Liver (tissue), 8 donors: ENCODE measurements at regions not wholly inside any gene's neighbourhood (a gene's known extent, or its start where the extent isn't known, plus 50 kb on each side); places are given as distances from the start of the nearest gene placed in this dataset.

Experiments used
- DNase-seq: peaks from one replicate; pipeline ENCODE4 v3.0.0-alpha.2; 2017; ENCODE audit warnings: low spot score
- H3K27ac ChIP-seq, 2 donors: one replicate each; pipeline ENCODE4 v1.7.0; 2013; ENCODE audit warnings: inconsistent platforms in 2 of 2, low read length in 2 of 2, control low read depth in 1 of 2, low read depth in 1 of 2, mild to moderate bottlenecking in 1 of 2
- H3K27me3 ChIP-seq, 4 donors: one replicate each; pipeline versions ENCODE4 v1.6.1 to v1.7.0; 2013; ENCODE audit warnings: low read length in 3 of 4, inconsistent platforms in 1 of 4, mild to moderate bottlenecking in 1 of 4, moderate library complexity in 1 of 4; ENCODE audit not compliant: control insufficient read depth in 4 of 4, insufficient read depth in 4 of 4
- H3K36me3 ChIP-seq, 4 donors: one replicate each; pipeline versions ENCODE4 v1.6.1 to v1.7.0; 2013; ENCODE audit warnings: low read length in 3 of 4, mild to moderate bottlenecking in 3 of 4, low read depth in 1 of 4, moderate library complexity in 1 of 4; ENCODE audit not compliant: control insufficient read depth in 4 of 4, insufficient read depth in 3 of 4
- H3K4me1 ChIP-seq, 4 donors: one replicate each; pipeline versions ENCODE4 v1.6.1 to v1.7.0; 2013; ENCODE audit warnings: low read length in 3 of 4, mild to moderate bottlenecking in 3 of 4, moderate library complexity in 1 of 4; ENCODE audit not compliant: control insufficient read depth in 4 of 4, insufficient read depth in 4 of 4
- H3K4me3 ChIP-seq, 3 donors: one replicate each; pipeline versions ENCODE4 v1.6.1 to v1.7.0; 2013; ENCODE audit warnings: low read length in 3 of 3, control low read depth in 1 of 3, low read depth in 1 of 3, mild to moderate bottlenecking in 1 of 3
- H3K9ac ChIP-seq, 2 donors: one replicate each; pipeline ENCODE4 v1.7.0; 2013; ENCODE audit warnings: low read length in 2 of 2, mild to moderate bottlenecking in 2 of 2, moderate library complexity in 2 of 2, control low read depth in 1 of 2, low read depth in 1 of 2
- H3K9me3 ChIP-seq, 4 donors: one replicate each; pipeline versions ENCODE4 v1.6.1 to v1.7.0; 2013; ENCODE audit warnings: low read length in 3 of 4; ENCODE audit not compliant: control insufficient read depth in 4 of 4
- CTCF ChIP-seq: fragments of 150-350 bp; IDR thresholded peaks from 2 replicates; pipeline ENCODE4 v1.5.1; 2017; ENCODE audit warnings: improper control_type of control experiment, low read depth, low read length; ENCODE audit not compliant: missing input control
- FOXA1 ChIP-seq: IDR thresholded peaks from 2 replicates; pipeline ENCODE4 v1.6.1; 2016; ENCODE audit warnings: antibody characterized with exemption
- FOXA2 ChIP-seq: IDR thresholded peaks from 2 replicates; pipeline ENCODE4 v1.6.1; 2016; ENCODE audit warnings: antibody characterized with exemption
- GABPA ChIP-seq, 2 donors: IDR thresholded peaks in 1 of 2; conservative IDR thresholded peaks in 1 of 2; 2 replicates each; pipeline ENCODE4 v1.6.1; 2016; ENCODE audit warnings: antibody characterized with exemption in 2 of 2, mild to moderate bottlenecking in 1 of 2, moderate library complexity in 1 of 2
- HNF4A ChIP-seq, 2 donors: conservative IDR thresholded peaks; 2 replicates each; pipeline ENCODE4 v1.6.1; 2016; ENCODE audit warnings: antibody characterized with exemption in 2 of 2, mild to moderate bottlenecking in 2 of 2
- HNF4G ChIP-seq: IDR thresholded peaks from 2 replicates; pipeline ENCODE4 v1.6.1; 2016; ENCODE audit warnings: antibody characterized with exemption
- MAX ChIP-seq: IDR thresholded peaks from 2 replicates; pipeline ENCODE4 v1.6.1; 2016; ENCODE audit warnings: antibody characterized with exemption
- NR2F2 ChIP-seq: IDR thresholded peaks from 2 replicates; pipeline ENCODE4 v1.6.1; 2016; ENCODE audit warnings: antibody characterized with exemption
- RAD21 ChIP-seq, 2 donors: IDR thresholded peaks; 2 replicates each; pipeline ENCODE4 v1.6.1; 2016; ENCODE audit warnings: antibody characterized with exemption in 2 of 2, mild to moderate bottlenecking in 2 of 2
- REST ChIP-seq: IDR thresholded peaks from 2 replicates; pipeline ENCODE4 v1.6.1; 2016; ENCODE audit warnings: antibody characterized with exemption, mild to moderate bottlenecking
- SP1 ChIP-seq: IDR thresholded peaks from 2 replicates; pipeline ENCODE4 v1.6.1; 2018; ENCODE audit warnings: antibody characterized with exemption, mild to moderate bottlenecking
- TAF1 ChIP-seq: conservative IDR thresholded peaks from 2 replicates; pipeline ENCODE4 v1.6.1; 2016; ENCODE audit warnings: antibody characterized with exemption, mild to moderate bottlenecking
- YY1 ChIP-seq: IDR thresholded peaks from 2 replicates; pipeline ENCODE4 v1.6.1; 2016; ENCODE audit warnings: antibody characterized with exemption, mild to moderate bottlenecking
- WGBS: extraction: QIAGEN DNeasy Blood & Tissue Kit; methylation state at CpG from one replicate; pipeline ENCODE4 v1.1.7; 2013; 5-methylcytosine and 5-hydroxymethylcytosine counted together
- donor health status: healthy.
- donor health status: healthy.
- donor health status: healthy.
- donor health status: healthy.
- donor health status: healthy.

- 95% methylated on average over 2 of the region's 2 CpGs for WGBS
- no peak overlapping the region for H3K4me3 ChIP-seq
Observed at GRCh38 chr11:15453211-15453765, 338.6 kb downstream of the INSC start.

GRCh38 chr11:15468466-15468865, 353.7 kb downstream of the INSC start:
- Histone ChIP-seq H3K4me1 (no peaks in the 10 kb centered on the region), H3K36me3 (no peaks in the 10 kb centered on the region), H3K27ac (no peak overlapping the region), H3K4me3 (no peak overlapping the region), H3K9me3 (no peaks in the 10 kb centered on the region), H3K9ac (no peak overlapping the region), H3K27me3 (no peaks in the 10 kb centered on the region)
- 92% methylated on average over 4 of the region's 4 CpGs for WGBS
- no peak for TF ChIP-seq HNF4G
- TF ChIP-seq RAD21 (IDR thresholded peaks at IDR 0.05): no peak
- no peak for TF ChIP-seq SP1
- no peak for TF ChIP-seq YY1
- no peak for TF ChIP-seq GABPA (IDR thresholded peaks at IDR 0.05 in 1 of 2, conservative IDR thresholded peaks at IDR 0.05 in 1 of 2)
- no peak for DNase-seq

More at GRCh38 chr11:15453211-15453765, 338.6 kb downstream of the INSC start:
- Histone ChIP-seq H3K4me1 (peaks cover 0 to 22% (median 13%) of the 10 kb centered on the region in 4 donors), H3K9me3 (no peaks in the 10 kb centered on the region), H3K9ac (no peak overlapping the region), H3K27ac (no peak overlapping the region), H3K27me3 (no peaks in the 10 kb centered on the region), H3K36me3 (no peaks in the 10 kb centered on the region)
- no peak for DNase-seq
- TF ChIP-seq HNF4A (conservative IDR thresholded peaks at IDR 0.05) (no peak), MAX (no peak), RAD21 (IDR thresholded peaks at IDR 0.05) (no peak), REST (no peak)

GRCh38 chr11:15471048-15471894, 356.5 kb downstream of the INSC start:
- 82% methylated on average over 7 of the region's 7 CpGs for WGBS
- TF ChIP-seq YY1: no peak
- TF ChIP-seq MAX: no peak
- no peak for TF ChIP-seq NR2F2
- TF ChIP-seq TAF1: no peak
- TF ChIP-seq CTCF: no peak
- TF ChIP-seq FOXA1: no peak
- TF ChIP-seq RAD21 (IDR thresholded peaks at IDR 0.05): no peak
- no peak for TF ChIP-seq SP1
- TF ChIP-seq REST: no peak
- TF ChIP-seq FOXA2: no peak
- no peak for TF ChIP-seq HNF4G
- TF ChIP-seq GABPA (IDR thresholded peaks at IDR 0.05 in 1 of 2, conservative IDR thresholded peaks at IDR 0.05 in 1 of 2): no peak
- no peak for DNase-seq
- Histone ChIP-seq H3K27ac (no peak overlapping the region), H3K27me3 (no peaks in the 10 kb centered on the region), H3K36me3 (no peaks in the 10 kb centered on the region), H3K9ac (no peak overlapping the region), H3K9me3 (no peaks in the 10 kb centered on the region), H3K4me1 (no peaks in the 10 kb centered on the region), H3K4me3 (no peak overlapping the region)
